AG08396 (cell line): ENCODE measurements at regions not wholly inside any gene's neighbourhood (a gene's known extent, or its start where the extent isn't known, plus 50 kb on each side); places are given as distances from the start of the nearest gene placed in this dataset.
"Not testable (repeated sequence)": the region's sequence is repeated elsewhere in the genome, so short reads cannot be mapped to it uniquely, and the experiment has no call there.

Experiments
- DNase-seq: peaks from one replicate; pipeline ENCODE4 v3.0.0; 2012; ENCODE audit warnings: low spot score, mixed read lengths

GRCh38 chr21:24514081-24514733 lies 1093.1 kb downstream of the MRPL39 start:
- no peak for DNase-seq

GRCh38 chr21:24509131-24509530 lies 1098.2 kb downstream of the MRPL39 start:
- no peak for DNase-seq

DNA sequence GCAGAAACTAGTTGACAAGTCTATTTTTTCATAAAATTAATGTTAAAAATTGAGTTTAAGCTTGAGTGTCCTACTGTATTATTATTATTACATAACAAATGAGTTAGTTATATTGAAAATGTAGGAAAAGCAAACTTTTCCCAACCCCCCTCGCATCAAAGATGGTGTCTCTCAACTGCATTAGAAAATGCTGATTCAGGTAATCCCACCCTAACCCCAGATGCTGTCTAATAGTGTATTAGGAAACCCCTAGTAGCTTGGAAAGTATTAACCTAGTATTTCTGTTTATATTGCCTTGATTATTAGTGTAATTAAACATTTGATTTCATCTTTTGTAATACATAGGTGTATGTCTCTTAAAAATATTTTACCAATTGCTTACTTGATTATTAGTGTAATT lies 1120.3 kb downstream of the MRPL39 start:
- no peak for DNase-seq

- not testable (repeated sequence) for DNase-seq
Observed at GRCh38 chr21:24483361-24483760, 1123.9 kb downstream of the MRPL39 start.

- DNase-seq: no peak
Observed at GRCh38 chr21:24470852-24471251, 1136.4 kb downstream of the MRPL39 start.

DNA sequence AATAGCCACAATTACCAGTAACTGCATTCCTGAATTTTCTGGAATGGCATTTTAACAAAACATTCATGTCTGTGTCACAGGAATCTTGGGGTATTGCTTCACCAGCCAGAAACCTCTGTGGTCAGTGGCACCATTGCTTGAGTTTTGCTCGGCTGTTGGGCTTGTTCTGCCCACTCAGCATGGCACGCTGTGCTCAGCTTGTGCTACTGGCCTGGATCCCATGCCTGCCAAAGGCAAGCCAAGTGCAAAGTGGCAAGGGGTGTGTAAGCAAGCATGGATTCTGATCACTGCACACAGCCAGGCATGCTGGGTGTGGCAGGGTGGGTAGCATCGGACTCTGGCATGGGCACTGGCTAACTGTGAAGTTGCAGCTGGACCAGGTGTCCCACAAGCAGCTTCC lies 1150.9 kb downstream of the MRPL39 start:
- DNase-seq: no peak

GRCh38 chr21:24450119-24450518 lies 1157.2 kb downstream of the MRPL39 start:
- DNase-seq: no peak

- no peak for DNase-seq
Observed at GRCh38 chr21:24445517-24445916, 1161.8 kb downstream of the MRPL39 start.

DNA sequence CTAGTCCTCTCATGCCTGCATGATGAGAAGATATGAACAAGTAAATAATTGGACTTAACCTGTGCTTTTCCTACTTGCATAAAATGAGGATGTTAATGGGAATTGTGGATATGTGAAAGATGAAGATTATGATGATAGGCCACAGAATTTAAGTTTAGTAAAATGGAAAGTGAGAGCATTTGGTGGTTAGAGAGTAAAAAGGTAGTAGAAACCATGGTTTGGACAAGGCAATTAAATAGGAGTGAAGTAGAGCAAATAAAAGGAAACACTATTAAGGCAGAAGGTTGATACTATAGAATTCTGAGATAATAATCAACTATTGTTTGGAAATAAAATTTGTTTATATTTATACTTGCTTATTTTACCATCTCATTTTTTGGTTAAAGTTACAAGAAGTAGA lies 1162.5 kb downstream of the MRPL39 start:
- DNase-seq: no peak

DNA sequence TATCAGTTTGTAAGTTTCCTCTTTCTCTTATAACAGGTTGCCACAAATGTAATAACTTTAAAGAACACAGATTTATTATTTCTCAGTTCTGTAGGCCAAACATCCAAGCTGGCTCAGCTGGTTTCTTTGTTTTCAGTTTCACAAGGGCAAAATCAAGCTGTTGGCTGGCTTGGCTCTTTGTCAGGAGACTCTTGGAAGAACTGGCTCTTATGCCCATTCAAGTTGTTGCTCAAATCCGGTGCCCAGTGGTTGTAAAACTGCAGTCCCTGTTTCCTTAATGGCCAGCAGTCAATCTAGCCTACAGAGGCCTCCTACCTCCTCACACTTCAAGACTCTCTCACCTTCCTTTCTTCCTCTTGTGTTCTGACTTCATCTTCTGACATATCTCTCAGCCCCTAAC lies 1171.0 kb downstream of the MRPL39 start:
- no peak for DNase-seq

- no peak for DNase-seq
Observed at GRCh38 chr21:24428591-24429199, 1178.6 kb downstream of the MRPL39 start.

DNA sequence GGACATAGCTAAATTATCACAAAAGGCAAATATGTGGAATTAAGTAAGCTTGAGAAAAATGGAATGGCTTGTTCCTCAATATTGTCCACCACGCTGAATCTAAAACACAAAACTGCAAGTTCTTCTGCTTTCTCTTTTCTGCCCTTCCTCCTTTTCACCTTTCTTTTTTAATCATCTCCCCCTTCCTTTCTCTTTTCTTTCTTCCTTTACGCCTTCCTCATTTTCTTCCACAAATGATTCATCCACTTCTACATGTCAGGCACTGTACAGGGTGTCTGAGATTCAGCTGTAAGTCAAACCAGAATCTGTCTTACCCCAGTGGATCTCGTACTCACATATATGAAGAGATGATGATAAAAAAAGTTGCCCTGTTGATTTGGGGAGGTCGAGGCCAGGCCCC lies 1182.5 kb downstream of the MRPL39 start:
- no peak for DNase-seq

- DNase-seq: no peak
Observed at GRCh38 chr21:24423546-24423945, 1183.7 kb downstream of the MRPL39 start.

DNA sequence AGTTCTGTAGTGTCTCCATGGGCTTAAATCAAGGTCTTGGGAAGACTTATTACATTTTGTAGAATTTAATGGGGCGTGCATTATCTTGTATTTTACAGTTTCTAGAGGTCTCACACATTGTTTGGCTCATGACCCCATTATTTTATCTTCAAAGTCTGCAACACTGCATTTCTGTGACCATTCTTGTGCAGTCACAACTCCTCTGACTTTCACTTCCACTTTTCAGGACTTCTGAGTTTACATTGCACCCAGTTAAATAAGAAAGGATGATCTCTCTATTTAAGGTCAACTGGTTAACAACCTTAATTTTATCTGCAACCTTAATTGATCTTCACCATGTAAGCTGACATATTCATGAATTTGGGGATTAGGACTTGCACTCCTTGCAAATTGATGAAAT lies 1186.6 kb downstream of the MRPL39 start:
- no peak for DNase-seq

GRCh38 chr21:24419641-24420040 lies 1187.6 kb downstream of the MRPL39 start:
- DNase-seq: not testable (repeated sequence)

DNA sequence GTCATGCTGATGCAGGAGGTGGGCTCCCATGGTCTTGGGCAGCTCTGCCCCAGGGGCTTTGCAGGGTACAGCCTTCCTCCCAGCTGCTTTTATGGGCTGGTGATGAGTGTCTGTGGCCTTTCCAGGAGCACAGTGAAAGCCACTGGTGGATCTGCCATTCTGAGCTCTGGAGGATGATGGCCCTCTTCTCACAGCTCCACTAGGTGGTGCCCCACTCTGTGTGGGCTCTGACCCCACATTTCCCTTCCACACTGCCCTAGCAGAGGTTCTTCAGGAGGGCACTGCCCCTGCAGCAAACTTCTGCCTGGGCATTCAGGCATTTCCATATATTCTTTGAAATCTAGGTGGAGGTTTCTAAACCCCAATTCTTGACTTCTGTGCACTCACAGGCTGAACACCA lies 1188.6 kb downstream of the MRPL39 start:
- DNase-seq: no peak

- no peak for DNase-seq
Observed at GRCh38 chr21:24411429-24411828, 1195.9 kb downstream of the MRPL39 start.

- DNase-seq: no peak
Observed at GRCh38 chr21:24403221-24403620, 1204.1 kb downstream of the MRPL39 start.

GRCh38 chr21:24395320-24395923 lies 1211.9 kb downstream of the MRPL39 start:
- DNase-seq: no peak

- no peak for DNase-seq
Observed at GRCh38 chr21:24375201-24375600, 1232.1 kb downstream of the MRPL39 start.

DNA sequence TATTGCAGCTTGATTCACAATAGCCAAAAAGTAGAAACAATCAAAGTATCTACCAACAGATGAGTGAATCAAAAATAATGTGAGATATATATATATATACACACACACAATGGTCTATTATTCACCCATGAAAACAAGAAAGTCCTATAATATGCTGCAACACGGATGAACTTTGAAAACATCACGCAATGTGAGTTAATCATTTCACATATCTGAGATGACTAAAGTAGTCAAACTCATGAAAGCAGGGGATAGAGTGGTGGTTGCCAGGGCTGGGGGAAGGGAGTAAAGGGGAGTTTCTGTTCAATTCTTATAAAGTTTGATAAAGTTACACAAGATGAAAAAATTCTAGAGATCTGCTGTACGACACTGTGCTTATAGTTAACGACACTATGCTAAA lies 1234.8 kb downstream of the MRPL39 start:
- no peak for DNase-seq

DNA sequence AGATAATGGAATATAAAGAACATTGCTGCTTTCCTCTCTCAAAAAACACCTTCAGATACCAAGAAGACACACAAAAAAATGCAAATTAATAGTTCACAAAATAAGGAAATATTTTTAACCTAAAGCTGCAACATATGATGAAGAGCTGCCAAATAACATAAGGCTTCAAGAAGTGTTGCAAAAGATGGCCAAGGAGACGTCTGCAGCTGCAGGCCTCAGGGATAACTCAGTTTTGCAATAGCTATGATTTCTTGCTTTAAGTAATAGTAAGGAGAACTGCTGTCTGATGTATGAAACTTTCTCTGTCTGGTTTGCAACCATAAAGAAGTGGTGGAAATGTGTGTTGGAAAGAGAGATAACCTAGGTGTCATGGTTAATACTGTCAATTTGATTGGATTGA lies 1237.5 kb downstream of the MRPL39 start:
- DNase-seq: no peak

DNA sequence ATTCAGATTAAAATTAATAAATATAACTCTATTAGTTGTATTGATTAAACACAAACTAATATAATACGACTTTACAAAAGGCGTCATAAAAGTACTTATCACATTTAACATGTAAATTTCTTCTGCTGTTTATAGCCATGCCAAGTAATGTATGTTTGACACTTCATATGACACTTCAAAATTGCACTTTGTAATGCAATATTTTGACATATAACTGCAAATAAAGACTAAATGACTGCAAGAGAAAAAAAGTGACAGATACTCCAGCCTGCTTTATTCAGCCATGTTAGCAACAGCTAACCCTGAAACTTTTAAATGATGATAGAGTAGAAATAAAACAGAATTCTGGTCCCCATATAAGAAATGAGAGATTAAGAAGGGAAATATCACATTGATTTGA lies 1238.0 kb downstream of the MRPL39 start:
- DNase-seq: no peak

- no peak for DNase-seq
Observed at GRCh38 chr21:24367936-24368335, 1239.3 kb downstream of the MRPL39 start.
